ENCODE measurements at regions not wholly inside any gene's neighbourhood (a gene's known extent, or its start where the extent isn't known, plus 50 kb on each side); places are given as distances from the start of the nearest gene placed in this dataset.

- DNase-seq = peak; percentile 75
Observed at GRCh38 chr3:1962396-1963088, 136.1 kb upstream of the CNTN4 start.

DNA sequence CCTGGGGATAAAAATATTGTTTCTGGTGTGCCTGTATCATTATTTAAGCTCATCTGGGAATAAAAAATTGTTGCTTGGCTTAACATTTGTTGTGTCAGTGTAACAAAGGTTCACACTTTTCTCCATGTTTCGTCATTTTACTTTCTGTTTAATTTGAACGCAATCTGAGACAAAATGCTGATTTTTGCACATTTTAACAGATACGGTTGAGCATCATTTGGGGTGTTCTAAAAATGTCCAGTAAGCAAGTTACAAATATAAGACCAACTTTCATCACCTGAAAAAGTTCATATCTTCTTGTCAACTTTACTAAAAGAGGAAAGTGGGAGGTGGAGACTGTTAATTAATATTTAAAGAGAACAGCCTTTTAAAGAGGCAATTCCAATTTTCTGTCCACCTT, 134.8 kb upstream of the CNTN4 start:
- no peak for DNase-seq

GRCh38 chr3:1967525-1967924, 131.1 kb upstream of the CNTN4 start:
- DNase-seq = no peak

GRCh38 chr3:1969281-1969680, 129.4 kb upstream of the CNTN4 start:
- no peak for DNase-seq

DNA sequence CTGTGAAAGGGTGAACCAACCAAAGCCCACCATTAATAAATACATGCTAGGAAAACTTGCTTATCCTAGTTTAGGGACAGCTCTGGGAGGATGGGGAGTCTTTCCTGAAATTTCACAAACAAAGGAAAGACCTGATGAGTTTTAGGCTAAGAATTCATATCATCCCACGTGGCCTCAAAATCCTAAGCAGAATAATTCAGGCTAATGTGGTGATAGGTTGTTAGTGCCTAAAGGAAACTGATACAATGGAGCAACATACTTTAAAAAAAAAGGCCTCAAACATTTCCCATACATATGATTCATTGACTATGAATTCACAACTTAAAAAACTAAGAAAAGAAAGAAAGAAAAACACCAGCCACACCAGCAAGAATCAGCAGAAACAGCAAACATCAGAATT, 126.9 kb upstream of the CNTN4 start:
- DNase-seq = no peak

DNA sequence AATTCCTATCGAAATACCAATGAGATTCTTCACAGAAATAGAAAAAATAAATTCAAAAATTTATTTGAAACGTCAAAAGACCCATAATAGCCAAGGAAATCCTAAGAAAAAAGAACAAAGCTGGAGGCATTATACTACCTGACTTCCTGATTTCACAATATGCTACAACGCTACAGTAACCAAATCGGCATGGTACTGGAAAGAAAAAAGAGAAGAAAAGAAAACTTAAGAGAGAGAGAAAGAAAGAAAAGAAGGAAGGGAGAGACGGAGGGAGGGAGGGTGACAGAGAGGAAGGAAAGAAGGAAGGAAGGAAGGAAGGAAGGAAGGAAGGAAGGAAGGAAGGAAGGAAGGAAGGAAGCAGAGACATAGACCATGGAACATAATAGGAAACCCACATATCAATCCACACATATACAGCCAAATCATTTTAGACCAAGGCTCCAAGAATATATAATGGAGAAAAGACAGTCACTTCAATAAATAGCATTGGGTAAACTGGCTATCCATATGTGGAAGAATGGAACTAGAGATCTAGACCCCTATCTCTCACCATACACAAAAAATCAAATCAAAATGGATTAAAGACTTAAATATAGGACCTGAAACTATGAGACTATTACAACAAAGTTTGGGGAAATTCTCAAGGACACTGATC, 118.6 kb upstream of the CNTN4 start:
- DNase-seq = no peak

DNA sequence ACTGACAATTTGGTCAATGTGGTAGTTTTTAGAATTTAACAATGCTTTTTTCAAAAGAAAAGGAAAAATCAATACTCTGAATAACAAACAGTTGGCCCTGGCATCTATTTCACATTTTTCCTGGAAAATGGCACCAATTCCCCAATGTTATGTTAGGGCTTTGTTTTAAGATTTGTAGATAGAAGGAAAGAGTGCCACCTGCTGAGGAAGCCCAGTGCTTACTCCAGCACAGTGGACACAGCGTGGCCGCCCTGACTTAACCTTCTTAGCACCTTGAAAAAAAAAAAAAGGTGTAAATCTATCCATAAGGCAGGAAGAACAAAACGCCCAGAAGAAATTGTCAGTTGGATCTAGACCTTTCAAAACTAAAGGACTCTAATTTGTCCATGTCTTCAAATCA, 110.7 kb upstream of the CNTN4 start:
- no peak for DNase-seq

DNA sequence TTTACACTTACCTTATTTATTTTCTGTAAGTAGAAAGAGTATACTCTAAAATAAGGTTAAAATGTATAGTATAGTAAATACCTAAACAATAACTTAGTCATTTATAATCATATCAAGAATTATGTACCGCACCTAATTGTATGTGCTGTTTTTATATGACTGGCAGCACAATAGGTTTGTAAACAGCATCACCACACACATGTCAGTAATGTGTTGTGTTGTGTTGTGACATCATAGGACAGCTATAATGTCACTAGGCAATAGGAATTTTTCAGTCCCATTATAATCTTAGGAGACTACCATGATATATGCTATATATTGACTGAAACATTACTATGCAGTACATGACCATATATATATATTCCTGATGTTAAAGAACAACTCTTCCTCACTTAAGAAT, 99.9 kb upstream of the CNTN4 start:
- no peak for DNase-seq

GRCh38 chr3:2001306-2002108, 97.2 kb upstream of the CNTN4 start:
- DNase-seq = no peak

DNA sequence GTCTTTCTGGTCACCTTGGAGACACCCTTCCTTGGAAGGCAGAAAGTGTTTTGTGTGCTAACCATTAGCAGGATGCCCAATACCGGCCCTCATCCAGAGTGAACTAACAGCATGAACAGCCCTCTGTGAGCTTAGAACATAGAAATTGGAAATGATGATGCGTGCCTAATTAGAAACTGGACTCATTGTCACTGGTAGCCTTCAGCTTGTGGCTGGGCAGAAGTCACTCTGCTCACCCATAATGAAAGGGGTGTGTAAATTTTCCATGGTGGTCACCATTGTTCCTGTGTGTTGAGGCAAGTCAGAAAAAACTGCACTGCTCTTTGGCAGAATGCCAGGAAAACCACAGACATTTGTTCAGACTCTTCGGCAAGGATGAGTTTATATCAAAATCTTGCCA, 74.7 kb upstream of the CNTN4 start:
- DNase-seq = no peak

- no peak for DNase-seq
Observed at GRCh38 chr3:2024713-2025112, 74.0 kb upstream of the CNTN4 start.

- DNase-seq = no peak
Observed at GRCh38 chr3:2029559-2029958, 69.1 kb upstream of the CNTN4 start.

GRCh38 chr3:2036076-2036475, 62.6 kb upstream of the CNTN4 start:
- DNase-seq = no peak

DNA sequence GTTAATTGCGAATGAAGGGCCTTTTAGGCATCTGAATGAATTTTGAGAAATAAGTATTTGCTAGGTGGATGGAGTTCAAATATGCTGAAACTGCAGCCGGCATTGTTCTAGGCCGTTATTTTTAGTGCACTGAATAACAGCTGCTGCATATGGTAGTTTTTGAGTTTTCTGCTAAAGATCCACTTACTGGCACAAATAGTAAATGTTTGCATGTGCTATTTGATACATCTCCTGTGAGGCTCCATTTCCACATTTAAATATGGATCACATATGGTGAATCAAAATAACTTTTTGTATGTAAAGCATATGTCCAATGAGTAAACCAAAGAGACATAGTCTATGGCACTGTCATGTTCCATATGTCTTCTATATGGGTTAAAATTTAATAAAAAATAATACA, 56.7 kb upstream of the CNTN4 start:
- no peak for DNase-seq
